Peyer's patch (tissue), 4 donors: ENCODE measurements at regions not wholly inside any gene's neighbourhood (a gene's known extent, or its start where the extent isn't known, plus 50 kb on each side); places are given as distances from the start of the nearest gene placed in this dataset.

Experiments used
- DNase-seq, 3 donors: peaks; one replicate each; pipeline ENCODE4 v3.0.0-alpha.2; 2017 to 2019
- H3K27ac ChIP-seq, 4 donors: fragments of 200-600 bp; sonication (generic); one replicate each; pipeline ENCODE4 v1.5.1; 2016 to 2019
- H3K27me3 ChIP-seq, 2 donors: fragments of 200-600 bp; sonication (generic); one replicate each; pipeline ENCODE4 v1.5.1; 2019
- H3K36me3 ChIP-seq, 3 donors: fragments of 200-600 bp; sonication (generic); one replicate each; pipeline ENCODE4 v1.5.1; 2016 to 2019
- H3K4me1 ChIP-seq, 4 donors: fragments of 200-600 bp; sonication (generic); one replicate each; pipeline ENCODE4 v1.5.1; 2016 to 2019
- H3K4me3 ChIP-seq, 4 donors: fragments of 200-600 bp; sonication (generic); 1 replicate in 3 of 4; 2 replicates in 1 of 4; pipeline ENCODE4 v1.5.1; 2016 to 2019; ENCODE audit warnings: mild to moderate bottlenecking in 1 of 4
- H3K9me3 ChIP-seq, 4 donors: fragments of 200-600 bp; sonication (generic); one replicate each; pipeline ENCODE4 v1.5.1; 2016 to 2019; ENCODE audit warnings: mild to moderate bottlenecking in 1 of 4
- CTCF ChIP-seq, 6 experiments: fragments of 450-650 bp in 4 of 6; fragments of 200-600 bp in 2 of 6; sonication (generic) in 1 of 6; IDR thresholded peaks; one replicate each; pipeline ENCODE4 v1.5.1; 2017 to 2019; ENCODE audit warnings: antibody characterized with exemption in 6 of 6, mild to moderate bottlenecking in 3 of 6, moderate library complexity in 1 of 6
- POLR2A ChIP-seq, 2 donors: fragments of 450-650 bp; IDR thresholded peaks; one replicate each; pipeline ENCODE4 v1.5.1; 2017; ENCODE audit warnings: antibody characterized with exemption in 2 of 2, mild to moderate bottlenecking in 2 of 2, moderate library complexity in 2 of 2

- no peaks in the 10 kb centered on the region for H3K4me1 ChIP-seq
- H3K27ac ChIP-seq: no peak overlapping the region
- TF ChIP-seq POLR2A (IDR thresholded peaks at IDR 0.05) (no peak), CTCF (IDR thresholded peaks at IDR 0.05) (no peak)
- H3K4me3 ChIP-seq: no peak overlapping the region
- H3K36me3 ChIP-seq: no peaks in the 10 kb centered on the region
- H3K9me3 ChIP-seq: no peaks in the 10 kb centered on the region
- no peaks in the 10 kb centered on the region for H3K27me3 ChIP-seq
- DNase-seq: no peak
Measured at GRCh38 chr6:135572051-135572450, 74.5 kb upstream of the AHI1 start.

GRCh38 chr6:135575629-135576028 lies 78.1 kb upstream of the AHI1 start:
- Histone ChIP-seq H3K27ac (no peak overlapping the region), H3K4me3 (no peak overlapping the region), H3K4me1 (no peaks in the 10 kb centered on the region), H3K36me3 (no peaks in the 10 kb centered on the region), H3K27me3 (no peaks in the 10 kb centered on the region), H3K9me3 (no peaks in the 10 kb centered on the region)
- TF ChIP-seq CTCF (IDR thresholded peaks at IDR 0.05): no peak
- no peak for TF ChIP-seq POLR2A (IDR thresholded peaks at IDR 0.05)
- no peak for DNase-seq

- no peak overlapping the region for H3K4me3 ChIP-seq
- DNase-seq: no peak
- H3K9me3 ChIP-seq: no peaks in the 10 kb centered on the region
- H3K27me3 ChIP-seq: no peaks in the 10 kb centered on the region
- TF ChIP-seq CTCF (IDR thresholded peaks at IDR 0.05) (no peak), POLR2A (IDR thresholded peaks at IDR 0.05) (no peak)
- no peaks in the 10 kb centered on the region for H3K36me3 ChIP-seq
- no peak overlapping the region for H3K27ac ChIP-seq
- no peaks in the 10 kb centered on the region for H3K4me1 ChIP-seq
Measured at GRCh38 chr6:135576055-135576454, 78.5 kb upstream of the AHI1 start.

- TF ChIP-seq CTCF (IDR thresholded peaks at IDR 0.05) (no peak), POLR2A (IDR thresholded peaks at IDR 0.05) (no peak)
- no peak overlapping the region for H3K27ac ChIP-seq
- no peaks in the 10 kb centered on the region for H3K36me3 ChIP-seq
- no peaks in the 10 kb centered on the region for H3K9me3 ChIP-seq
- H3K27me3 ChIP-seq: no peaks in the 10 kb centered on the region
- no peak overlapping the region for H3K4me3 ChIP-seq
- DNase-seq: no peak
- H3K4me1 ChIP-seq: no peaks in the 10 kb centered on the region
Measured at GRCh38 chr6:135577059-135577538, 79.6 kb upstream of the AHI1 start.

- Histone ChIP-seq H3K27me3 (no peaks in the 10 kb centered on the region), H3K4me1 (no peaks in the 10 kb centered on the region), H3K27ac (no peak overlapping the region), H3K36me3 (no peaks in the 10 kb centered on the region), H3K9me3 (no peaks in the 10 kb centered on the region), H3K4me3 (no peak overlapping the region)
- TF ChIP-seq CTCF (IDR thresholded peaks at IDR 0.05) (no peak), POLR2A (IDR thresholded peaks at IDR 0.05) (no peak)
- no peak for DNase-seq
Measured at GRCh38 chr6:135578976-135579375, 81.4 kb upstream of the AHI1 start.

GRCh38 chr6:135581211-135581610 lies 83.7 kb upstream of the AHI1 start:
- TF ChIP-seq CTCF (IDR thresholded peaks at IDR 0.05) (no peak), POLR2A (IDR thresholded peaks at IDR 0.05) (no peak)
- no peaks in the 10 kb centered on the region for H3K9me3 ChIP-seq
- H3K27me3 ChIP-seq: no peaks in the 10 kb centered on the region
- no peak overlapping the region for H3K4me3 ChIP-seq
- H3K27ac ChIP-seq: no peak overlapping the region
- H3K36me3 ChIP-seq: no peaks in the 10 kb centered on the region
- H3K4me1 ChIP-seq: no peaks in the 10 kb centered on the region
- DNase-seq: no peak
